H54 (cell line): ENCODE measurements at regions not wholly inside any gene's neighbourhood (a gene's known extent, or its start where the extent isn't known, plus 50 kb on each side); places are given as distances from the start of the nearest gene placed in this dataset.

Experiments used
- DNase-seq: peaks from one replicate; pipeline ENCODE4 v3.0.0; 2011; ENCODE audit warnings: low spot score, mixed read lengths; ENCODE audit not compliant: insufficient read length
- FAIRE-seq: peaks from 3 replicates; lab custom pipeline; 2011; peaks lifted over from hg19 to GRCh38; lab: Jason Lieb, UNC
- POLR2A ChIP-seq: IDR thresholded peaks from 2 replicates; pipeline ENCODE4 v1.6.1; 2011; ENCODE audit warnings: low read depth, mild to moderate bottlenecking, low read length

- DNase-seq (no peak), FAIRE-seq (no peak)
These were observed 389.1 kb upstream of the ZP4 start for GRCh38 chr1:238279694-238280380.

DNA sequence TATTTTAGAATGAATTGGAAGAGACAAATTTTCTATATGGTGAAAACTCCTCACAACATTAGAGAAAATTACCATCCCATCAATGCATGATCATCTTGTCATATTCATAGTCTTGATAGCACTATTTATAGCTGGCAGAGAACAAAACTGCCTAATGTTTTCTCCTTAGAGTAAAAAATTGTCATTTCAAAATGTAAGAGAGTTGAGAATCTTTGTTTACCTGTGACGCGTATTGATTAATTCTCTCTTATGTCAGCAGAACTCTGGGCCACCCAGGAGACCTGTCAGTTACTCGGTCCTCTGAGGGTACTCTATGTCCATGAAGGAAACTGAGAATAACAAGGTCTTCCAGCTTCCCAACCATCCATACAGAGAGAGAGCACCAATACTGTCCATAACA is 381.4 kb upstream of the ZP4 start:
- TF ChIP-seq POLR2A: no peak
- FAIRE-seq: no peak
- DNase-seq: no peak

More at GRCh38 chr1:238279694-238280380, 389.1 kb upstream of the ZP4 start:
- TF ChIP-seq POLR2A: no peak

- no peak for FAIRE-seq
- no peak for TF ChIP-seq POLR2A
- no peak for DNase-seq
These were observed 375.1 kb upstream of the ZP4 start for GRCh38 chr1:238265866-238266265.

GRCh38 chr1:238264951-238265350 is 374.2 kb upstream of the ZP4 start:
- DNase-seq (no peak), FAIRE-seq (no peak)
- TF ChIP-seq POLR2A: no peak

- no peak for TF ChIP-seq POLR2A
- DNase-seq: no peak
- FAIRE-seq: no peak
These were observed 367.8 kb upstream of the ZP4 start for GRCh38 chr1:238258510-238258909.

- DNase-seq (no peak), FAIRE-seq (no peak)
- no peak for TF ChIP-seq POLR2A
These were observed 366.4 kb upstream of the ZP4 start for GRCh38 chr1:238257018-238257621.

DNA sequence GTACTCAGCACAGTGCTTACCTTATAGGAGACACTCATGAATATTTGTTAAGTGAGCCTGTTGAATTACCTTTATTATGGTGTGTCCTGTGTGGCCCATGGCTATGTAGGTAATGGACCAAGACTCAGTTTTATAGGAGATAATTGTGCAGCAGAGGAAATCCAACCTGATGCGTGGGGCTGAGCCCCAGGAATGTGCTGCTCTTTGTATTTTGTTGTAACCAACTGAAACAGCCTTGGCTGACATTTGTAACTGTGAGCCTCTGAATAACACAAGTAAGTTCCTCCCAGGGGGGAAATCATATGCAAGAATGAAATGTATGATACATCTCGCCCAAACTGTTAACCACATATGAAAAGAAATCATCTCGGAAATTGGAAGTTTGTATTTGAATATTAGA is 364.2 kb upstream of the ZP4 start:
- FAIRE-seq (no peak), DNase-seq (no peak)
- TF ChIP-seq POLR2A: no peak

DNA sequence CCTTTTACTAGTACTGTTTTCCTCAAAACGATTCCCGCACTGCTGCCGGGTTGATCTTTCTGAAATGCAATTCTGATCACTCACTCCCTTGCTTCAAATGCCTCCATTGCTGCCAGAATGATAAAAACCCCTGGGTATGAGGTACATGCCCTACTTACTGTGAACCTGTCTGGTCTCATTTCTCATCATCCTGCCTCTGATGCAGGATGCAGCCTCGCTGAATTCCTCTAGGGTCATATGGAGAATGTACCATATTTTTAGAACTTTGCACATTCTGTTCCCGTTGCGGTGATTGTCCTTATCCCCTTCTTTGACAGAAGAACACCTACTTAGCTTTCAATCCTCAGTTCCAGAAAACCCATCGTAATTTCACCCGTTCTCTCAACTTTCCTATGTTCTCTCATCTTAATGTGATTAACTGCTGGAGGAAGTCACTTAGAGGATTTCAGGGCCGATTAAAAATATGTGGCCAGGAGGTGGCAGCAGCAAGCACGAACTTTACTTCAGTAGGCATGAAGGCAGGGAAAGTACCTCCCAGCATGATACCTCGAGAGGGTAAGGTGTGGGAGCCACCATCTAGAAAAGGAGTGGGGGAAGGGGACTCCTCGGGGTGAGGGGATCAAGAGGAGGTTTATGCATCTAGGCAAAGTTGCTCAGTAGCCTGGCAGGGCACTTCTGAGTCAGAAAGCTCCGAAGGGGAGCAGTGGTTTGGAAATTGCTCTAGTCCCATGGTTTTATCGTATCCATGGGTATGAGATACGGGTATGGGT is 361.5 kb upstream of the ZP4 start:
- peak; percentile 82 for FAIRE-seq

GRCh38 chr1:238248356-238248755 is 357.6 kb upstream of the ZP4 start:
- TF ChIP-seq POLR2A: no peak
- DNase-seq: no peak
- no peak for FAIRE-seq

More for the DNA sequence above, 361.5 kb upstream of the ZP4 start:
- no peak for TF ChIP-seq POLR2A
- peak; percentile 25 for DNase-seq

DNA sequence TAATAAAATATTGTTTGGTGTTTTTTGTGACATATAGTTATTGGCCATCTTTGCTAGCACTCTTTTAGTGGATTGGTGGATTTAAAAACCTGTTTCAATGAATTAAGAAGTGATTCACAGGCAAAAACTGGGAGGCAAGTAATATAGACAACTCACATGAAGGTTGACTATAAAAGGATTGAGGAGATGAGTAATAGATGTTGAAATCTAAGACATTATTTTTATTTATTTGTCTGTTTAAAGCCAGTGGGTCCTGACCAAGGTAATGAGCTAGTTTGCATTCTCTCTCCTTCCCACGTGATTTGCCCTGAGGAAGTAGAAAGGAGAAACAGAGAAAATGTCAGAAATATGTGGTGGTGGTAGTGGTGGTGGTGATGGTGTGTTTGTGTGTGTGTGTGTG is 351.5 kb upstream of the ZP4 start:
- no peak for TF ChIP-seq POLR2A
- FAIRE-seq (no peak), DNase-seq (no peak)

GRCh38 chr1:238241607-238242006 is 350.9 kb upstream of the ZP4 start:
- DNase-seq (no peak), FAIRE-seq (no peak)
- TF ChIP-seq POLR2A: no peak

- DNase-seq: no peak
- no peak for FAIRE-seq
- TF ChIP-seq POLR2A: no peak
These were observed 348.6 kb upstream of the ZP4 start for GRCh38 chr1:238239343-238239742.

- no peak for FAIRE-seq
- no peak for TF ChIP-seq POLR2A
- DNase-seq: no peak
These were observed 343.2 kb upstream of the ZP4 start for GRCh38 chr1:238233966-238234365.

GRCh38 chr1:238232084-238232710 is 341.5 kb upstream of the ZP4 start:
- no peak for FAIRE-seq

More at GRCh38 chr1:238232084-238232710, 341.5 kb upstream of the ZP4 start:
- no peak for TF ChIP-seq POLR2A
- no peak for DNase-seq
